GM12864 (cell line): ENCODE measurements at regions not wholly inside any gene's neighbourhood (a gene's known extent, or its start where the extent isn't known, plus 50 kb on each side); places are given as distances from the start of the nearest gene placed in this dataset.

Experiments used
- DNase-seq: peaks from one replicate; pipeline ENCODE4 v3.0.0-alpha.2; 2011; ENCODE audit warnings: low read depth
- H3K4me3 ChIP-seq: 2 replicates; pipeline ENCODE4 v1.5.1; 2011; ENCODE audit warnings: mild to moderate bottlenecking, low read depth, low read length, control low read depth
- TF ChIP-seq, protein P1 (sequence below): IDR thresholded peaks from 2 replicates; pipeline ENCODE4 v1.5.1; 2011; ENCODE audit warnings: low read depth, mild to moderate bottlenecking, moderate library complexity, low read length, control low read depth, inconsistent platforms; ENCODE audit errors: missing control alignments

DNA sequence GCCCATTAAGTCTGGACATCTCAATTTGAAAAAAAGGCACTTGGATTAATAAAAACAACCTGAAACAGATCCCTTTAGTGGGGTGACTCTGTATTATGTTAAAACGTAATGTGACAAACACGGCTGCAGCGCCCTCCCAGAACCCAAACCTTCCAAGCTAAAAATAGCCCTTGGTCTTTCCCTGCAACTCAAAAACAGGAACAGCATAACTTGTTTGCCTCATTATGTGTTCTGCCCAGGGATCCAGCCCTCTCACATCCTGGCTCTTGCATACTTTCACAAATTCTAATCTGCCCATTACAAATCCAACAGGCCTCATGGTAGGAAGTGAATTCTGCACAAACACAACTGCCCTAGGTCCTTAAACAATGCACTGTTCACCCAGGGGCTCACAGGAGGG lies 94.7 kb upstream of the GADD45A start:
- no peak overlapping the region for H3K4me3 ChIP-seq
- TF ChIP-seq, protein P1, sequence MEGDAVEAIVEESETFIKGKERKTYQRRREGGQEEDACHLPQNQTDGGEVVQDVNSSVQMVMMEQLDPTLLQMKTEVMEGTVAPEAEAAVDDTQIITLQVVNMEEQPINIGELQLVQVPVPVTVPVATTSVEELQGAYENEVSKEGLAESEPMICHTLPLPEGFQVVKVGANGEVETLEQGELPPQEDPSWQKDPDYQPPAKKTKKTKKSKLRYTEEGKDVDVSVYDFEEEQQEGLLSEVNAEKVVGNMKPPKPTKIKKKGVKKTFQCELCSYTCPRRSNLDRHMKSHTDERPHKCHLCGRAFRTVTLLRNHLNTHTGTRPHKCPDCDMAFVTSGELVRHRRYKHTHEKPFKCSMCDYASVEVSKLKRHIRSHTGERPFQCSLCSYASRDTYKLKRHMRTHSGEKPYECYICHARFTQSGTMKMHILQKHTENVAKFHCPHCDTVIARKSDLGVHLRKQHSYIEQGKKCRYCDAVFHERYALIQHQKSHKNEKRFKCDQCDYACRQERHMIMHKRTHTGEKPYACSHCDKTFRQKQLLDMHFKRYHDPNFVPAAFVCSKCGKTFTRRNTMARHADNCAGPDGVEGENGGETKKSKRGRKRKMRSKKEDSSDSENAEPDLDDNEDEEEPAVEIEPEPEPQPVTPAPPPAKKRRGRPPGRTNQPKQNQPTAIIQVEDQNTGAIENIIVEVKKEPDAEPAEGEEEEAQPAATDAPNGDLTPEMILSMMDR: no peak
- DNase-seq: no peak

DNA sequence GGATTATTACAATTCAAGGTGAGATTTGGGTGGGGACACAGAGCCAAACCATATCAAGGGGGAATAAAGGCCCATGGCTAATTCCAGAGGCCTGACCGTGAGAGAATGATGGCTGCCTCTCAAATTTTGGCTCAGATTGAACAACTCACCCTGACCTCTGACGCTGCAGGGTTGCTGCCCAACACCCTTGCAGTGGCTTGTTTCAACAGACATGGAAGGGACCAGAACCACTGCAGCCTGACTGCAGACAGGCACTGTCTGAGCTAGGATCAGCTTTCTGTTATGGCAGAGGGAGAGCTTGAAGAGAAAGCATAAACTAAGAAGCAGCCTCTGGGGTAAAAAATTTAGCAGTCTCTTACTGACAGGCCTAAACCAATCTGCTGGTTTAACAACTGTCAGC lies 90.2 kb upstream of the GADD45A start:
- H3K4me3 ChIP-seq: no peak overlapping the region
- DNase-seq: no peak
- TF ChIP-seq, protein P1: no peak

DNA sequence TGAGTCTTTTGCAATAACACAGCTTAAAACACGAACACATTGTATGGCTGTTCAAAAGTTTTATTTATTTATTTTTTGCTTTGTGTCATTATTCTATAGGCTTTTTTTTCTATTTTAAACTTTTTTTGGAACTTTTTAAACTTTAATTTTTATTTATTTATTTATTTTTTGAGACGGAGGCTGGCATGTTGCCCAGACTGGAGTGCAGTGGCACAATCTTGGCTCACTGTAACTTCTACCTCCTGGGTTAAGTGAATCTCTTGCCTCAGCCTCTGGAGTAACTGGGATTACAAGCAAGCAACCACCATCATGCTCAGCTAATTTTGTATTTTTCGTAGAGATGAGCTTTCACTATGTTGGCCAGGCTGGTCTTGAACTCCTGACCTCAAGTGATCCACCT lies 88.3 kb upstream of the GADD45A start:
- TF ChIP-seq, protein P1: no peak
- DNase-seq: no peak
- no peak overlapping the region for H3K4me3 ChIP-seq

DNA sequence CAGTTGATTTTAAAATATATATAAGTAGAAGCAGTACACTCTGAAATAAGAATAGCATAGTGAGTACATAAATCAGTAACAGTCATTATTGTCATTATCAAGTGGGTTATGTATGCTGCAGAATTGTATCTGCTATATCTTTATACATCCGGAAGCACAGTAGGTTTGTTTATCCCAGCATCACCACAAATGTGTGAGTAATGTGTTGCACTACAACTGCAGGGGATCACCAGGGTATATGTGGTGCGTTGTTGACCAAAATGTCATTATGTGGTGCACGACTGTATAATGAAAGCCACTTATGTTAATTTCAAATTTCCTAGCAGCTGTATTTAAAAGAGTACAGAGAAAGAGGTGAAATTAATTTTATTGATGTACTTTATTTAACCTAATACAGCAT lies 87.7 kb upstream of the GADD45A start:
- TF ChIP-seq, protein P1: no peak
- no peak overlapping the region for H3K4me3 ChIP-seq
- no peak for DNase-seq

DNA sequence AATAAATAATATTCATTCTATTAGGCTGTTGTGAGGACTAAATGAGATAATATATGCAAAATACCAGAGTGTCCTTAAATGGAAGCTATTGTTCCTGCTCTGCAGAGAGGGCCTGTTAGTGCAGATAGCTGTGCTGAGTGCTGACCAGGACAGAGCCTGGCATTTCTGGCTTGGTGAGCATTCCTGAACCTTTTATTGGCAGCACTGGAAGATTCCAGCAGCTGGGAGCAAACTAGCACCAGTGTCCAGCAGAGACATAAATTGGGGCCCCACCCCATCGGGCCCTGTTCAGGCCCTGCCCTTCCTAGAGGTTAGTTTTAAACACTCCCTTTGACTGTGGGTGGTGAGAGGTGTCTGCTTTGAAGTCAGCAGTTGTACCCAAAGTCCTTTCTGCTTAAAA lies 85.9 kb upstream of the GADD45A start:
- no peak for DNase-seq
- TF ChIP-seq, protein P1: no peak
- no peak overlapping the region for H3K4me3 ChIP-seq

DNA sequence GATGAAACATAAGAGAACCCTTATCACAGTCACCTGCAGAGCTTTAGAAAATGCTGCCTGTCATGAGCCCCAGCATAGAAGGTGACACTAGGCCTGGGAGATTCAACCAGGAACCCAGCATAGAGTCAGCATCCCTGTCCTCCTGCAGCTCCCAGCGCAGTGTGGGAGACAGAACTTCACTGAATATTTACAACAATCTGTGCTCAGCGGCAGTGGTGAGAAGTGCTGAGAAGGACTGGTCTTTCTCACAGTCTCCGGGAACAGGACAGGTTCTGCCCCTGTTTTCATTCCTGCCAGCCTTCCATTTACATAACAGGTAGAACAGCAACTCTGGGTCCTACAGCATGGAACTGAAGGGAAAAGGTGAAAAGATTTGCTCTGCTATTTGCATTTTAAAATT lies 83.5 kb upstream of the GADD45A start:
- no peak for DNase-seq
- no peak overlapping the region for H3K4me3 ChIP-seq
- TF ChIP-seq, protein P1: no peak

DNA sequence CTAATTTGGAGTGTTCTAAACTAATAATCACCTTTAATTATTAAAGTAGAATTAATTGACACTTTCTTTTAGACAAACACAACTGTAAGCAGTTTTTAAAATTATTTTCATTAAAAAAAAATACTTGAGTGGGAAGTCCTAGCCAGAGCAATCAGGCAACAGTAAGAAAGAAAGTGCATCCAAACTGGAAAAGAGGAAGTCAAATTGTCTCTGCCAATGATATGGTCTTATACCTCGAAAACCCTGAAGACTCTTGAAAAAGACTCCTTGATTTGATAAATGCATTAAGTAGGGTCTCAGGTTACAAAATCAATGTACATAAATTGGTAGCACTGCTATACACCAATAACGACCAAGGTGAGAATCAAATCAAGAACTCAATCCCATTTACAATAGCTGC lies 83.0 kb upstream of the GADD45A start:
- DNase-seq: no peak
- H3K4me3 ChIP-seq: no peak overlapping the region
- TF ChIP-seq, protein P1: no peak
